Stimulated activated CD4-positive, alpha-beta T cell treated with anti-CD3 and anti-CD28 coated beads, Interleukin-2, amount 100 ng/mL, for 24 hours (primary cell): ENCODE measurements at regions not wholly inside any gene's neighbourhood (a gene's known extent, or its start where the extent isn't known, plus 50 kb on each side); places are given as distances from the start of the nearest gene placed in this dataset.

Source experiments
- DNase-seq, 2 donors: peaks; one replicate each; pipeline ENCODE4 v3.0.0-alpha.2; 2020

DNA sequence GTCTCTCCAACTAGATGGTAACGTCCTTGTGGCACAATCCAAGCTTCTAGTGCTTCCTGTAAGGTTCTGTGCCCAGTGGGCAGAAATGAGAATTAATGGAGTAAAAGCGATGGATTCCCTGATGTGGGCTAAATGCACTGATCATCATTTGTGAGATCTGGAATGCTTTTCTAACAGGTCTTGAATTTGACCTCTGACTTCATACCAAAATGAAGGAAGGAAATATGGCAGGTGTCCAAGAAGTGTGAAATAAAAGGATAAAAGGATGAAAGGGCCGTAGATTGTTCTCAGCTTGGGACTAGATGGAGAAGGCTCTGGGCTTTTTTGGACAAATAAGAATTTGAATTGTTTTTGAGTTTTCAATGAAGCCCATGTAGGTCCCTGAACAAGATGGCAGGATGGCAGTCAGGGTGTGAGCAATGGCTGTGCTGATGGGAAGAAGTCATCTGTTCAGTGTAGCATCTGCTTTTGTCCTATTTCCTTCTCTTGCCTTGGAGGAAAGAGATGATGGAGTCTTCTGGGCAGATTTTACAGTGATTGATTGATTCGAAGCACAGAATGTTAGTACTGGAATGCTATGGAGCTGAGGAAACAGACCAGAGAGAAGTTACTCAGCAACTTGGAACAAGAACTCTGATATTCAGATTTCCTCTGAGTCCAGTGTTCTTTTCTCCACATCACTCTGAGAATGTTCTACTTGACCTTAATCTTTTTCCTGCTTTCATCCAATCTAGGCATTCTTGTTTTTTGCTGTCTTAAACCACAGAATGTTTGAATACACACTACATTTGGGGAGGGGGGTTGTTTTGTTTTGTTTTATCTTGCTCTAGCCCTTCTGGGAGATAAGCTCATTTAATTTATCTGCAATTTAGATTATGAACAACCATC is 286.0 kb downstream of the HLX start:
- no peak for DNase-seq

DNA sequence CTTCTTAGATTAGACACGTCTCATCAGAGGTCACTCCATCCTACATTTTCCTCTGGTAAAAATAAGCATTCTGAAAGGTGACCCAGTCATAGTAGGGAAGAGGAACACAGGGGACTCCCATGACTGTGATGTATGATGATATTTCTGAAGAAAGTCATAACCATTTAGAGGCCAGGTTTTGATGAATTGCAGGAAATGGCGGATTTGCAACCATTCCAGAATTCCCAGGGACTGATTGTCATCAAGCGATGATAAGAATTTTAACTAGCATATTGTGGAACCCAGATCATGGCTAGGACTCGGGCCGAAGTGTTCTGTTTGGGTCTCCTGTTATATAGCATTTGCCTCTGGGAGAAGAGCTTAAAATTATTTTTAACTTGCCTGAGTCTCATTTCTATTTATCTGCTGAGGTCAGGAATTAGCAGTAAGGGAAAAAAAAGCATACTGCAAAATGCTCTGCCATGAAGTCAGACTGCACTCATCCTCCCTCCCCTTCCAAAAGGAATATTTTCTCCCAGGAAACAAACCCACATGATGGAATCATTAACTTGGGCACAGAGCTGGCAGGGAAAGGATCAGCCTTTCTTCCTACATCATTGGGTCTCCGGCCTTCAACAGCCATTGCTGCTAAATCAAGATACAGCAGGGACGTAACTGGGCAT is 286.7 kb downstream of the HLX start:
- DNase-seq = no peak

DNA sequence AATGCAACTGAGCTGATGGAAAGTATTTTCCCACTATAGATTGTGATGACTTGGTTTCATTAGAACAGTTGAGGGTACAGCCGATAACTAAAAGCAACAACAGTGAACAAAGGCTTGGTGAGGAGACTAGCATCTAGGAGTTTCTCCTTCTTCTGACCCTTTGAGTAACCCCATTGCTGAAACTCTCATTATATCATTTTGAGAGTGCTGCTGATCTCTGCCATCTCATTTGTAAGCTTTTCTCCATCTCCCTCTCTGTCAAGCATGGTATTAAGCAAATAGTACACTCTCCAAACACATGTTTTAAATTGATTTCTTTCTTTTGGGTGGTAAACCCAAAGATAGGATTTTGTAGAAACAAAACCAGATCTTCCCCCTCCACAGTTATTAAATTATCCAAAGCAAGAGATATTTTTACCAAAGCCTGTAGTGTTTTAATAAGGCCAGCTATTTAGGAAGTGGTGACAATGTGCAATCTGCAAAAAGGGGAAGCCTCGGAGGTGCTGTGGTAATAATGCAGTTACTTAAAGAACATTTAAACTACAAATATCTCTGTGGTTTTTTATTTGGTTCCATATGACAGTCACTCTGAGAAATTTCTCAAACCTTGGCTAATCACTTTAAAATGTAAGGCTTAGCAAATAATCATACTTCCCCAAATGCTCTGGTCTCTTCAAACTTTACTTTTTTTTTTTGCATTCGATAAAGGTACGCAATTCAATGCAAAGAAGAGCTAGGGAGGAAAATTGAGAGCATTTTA is 287.5 kb downstream of the HLX start:
- DNase-seq = no peak

DNA sequence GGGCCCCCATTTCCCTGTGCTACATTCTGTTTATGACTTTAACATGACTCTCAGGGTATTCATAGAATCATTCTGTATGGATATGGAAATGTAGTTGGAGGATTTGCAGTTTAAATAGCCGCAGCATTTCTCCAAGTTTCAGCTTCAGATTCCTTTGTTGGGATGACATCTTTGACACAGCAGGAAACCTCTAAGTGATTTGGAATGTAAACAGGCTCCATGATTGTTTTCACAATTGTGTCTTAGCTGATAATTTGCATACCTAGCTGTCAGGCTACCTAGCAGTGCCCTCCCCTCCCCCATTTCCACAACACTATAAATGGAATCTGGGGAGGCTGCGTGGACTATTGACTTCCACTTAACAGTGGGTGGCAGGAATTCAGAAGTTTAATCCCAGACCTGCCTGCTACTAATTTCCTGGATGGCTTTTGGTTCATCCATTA is 290.2 kb downstream of the HLX start:
- no peak for DNase-seq

DNA sequence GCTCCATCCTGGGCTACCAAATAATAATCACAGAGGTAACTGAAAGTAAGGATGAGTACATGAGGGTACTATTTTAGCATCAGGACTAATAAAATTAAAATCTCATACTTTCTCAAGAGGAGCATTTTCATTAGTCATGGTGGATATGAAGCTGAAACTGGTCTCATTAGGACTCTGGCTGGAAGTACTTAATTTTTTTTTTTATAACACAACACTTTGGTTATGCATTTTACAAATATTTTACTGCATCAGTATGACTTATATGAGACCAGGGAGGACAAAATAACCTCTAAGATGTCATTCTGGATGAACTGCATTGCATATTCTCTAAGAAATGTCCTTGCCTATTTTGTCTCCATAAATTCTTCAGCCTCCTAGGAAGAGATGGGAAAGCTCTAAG is 290.9 kb downstream of the HLX start:
- DNase-seq = no peak

DNA sequence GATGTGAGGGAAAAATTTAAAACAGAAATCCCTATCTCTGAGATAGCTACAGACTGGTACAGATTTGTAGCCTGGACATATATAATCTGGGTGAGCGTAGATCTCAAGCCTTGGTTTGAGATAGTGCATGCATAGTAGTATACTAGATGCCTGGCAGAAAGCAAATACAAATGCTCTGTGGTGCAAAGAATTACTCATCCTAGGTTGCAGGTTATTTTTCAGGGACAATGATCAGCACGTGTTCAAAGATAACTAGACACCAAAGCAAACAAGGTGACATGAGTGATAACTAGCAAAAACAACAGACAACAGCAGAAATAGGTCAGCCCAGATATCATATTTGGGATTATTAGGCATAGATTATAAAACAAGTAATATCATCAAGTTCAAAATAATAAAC is 292.5 kb downstream of the HLX start:
- no peak for DNase-seq

DNA sequence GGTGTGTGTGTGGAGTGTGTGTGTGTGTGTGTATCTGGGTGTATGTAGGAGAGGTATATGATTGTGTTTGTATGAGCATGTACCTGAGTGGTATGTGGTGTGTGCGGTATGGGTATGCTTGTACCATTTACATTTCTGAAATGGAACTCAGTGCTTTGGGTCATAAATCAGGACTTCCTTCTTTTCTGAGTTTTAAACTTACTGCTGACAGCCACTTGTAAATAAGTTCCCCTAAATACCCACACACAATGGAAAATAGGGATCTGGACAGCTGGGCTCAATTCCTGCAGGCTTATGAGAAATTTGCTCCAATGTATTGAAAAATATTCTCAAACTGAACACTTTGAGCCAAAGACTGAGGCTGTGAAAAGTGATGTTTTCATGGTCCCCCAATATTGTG is 293.6 kb downstream of the HLX start:
- no peak for DNase-seq

DNA sequence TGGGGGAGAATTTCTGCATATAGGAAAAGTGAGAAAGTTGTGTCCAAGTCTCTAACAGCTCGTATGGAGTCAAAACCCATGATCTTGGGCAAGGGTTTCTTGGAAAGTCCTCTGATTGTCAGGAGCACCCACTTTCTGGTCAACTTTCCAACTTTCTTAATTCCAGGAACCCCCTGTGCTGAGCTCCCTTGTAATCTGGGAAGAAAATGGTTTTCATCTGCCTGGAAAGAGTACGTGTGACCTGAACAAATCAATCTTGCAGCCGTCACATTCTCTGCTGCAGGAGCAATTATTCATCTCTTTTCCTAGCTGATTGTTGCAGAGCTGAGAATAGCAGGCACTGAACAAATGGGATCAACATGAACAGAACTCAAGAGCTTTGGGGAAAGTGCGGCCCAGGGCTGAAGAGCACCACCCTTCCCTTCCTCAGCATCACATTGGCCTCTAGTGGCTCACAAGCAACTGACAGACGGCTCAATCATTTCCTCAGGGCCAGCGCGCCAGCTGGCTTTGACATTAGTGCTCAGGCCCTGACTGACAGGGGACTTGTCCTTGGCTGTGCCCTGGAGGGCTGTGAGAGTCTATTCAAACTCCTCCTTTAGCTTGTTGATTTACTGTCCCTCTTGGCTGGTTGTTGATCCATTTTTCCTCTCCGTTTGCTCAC is 295.2 kb downstream of the HLX start:
- DNase-seq = no peak

DNA sequence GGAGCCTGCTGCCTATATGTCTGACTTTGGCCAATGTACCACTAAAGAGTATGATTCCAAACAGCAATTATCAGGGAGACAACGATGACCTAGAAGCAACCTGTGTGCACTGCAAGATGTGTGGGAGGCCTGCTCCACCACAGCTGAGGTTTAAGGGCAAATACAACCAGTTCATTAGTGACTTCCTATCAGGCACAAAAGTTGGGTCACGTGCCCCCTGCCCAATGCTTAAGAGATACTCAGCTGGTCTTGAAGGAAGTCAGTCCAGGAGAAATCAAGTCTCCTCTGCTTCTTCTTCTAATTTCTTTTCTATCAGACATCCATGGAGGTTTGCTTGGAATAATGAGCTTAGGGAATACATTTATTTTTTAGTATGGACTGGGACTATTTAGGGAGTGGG is 296.0 kb downstream of the HLX start:
- no peak for DNase-seq

DNA sequence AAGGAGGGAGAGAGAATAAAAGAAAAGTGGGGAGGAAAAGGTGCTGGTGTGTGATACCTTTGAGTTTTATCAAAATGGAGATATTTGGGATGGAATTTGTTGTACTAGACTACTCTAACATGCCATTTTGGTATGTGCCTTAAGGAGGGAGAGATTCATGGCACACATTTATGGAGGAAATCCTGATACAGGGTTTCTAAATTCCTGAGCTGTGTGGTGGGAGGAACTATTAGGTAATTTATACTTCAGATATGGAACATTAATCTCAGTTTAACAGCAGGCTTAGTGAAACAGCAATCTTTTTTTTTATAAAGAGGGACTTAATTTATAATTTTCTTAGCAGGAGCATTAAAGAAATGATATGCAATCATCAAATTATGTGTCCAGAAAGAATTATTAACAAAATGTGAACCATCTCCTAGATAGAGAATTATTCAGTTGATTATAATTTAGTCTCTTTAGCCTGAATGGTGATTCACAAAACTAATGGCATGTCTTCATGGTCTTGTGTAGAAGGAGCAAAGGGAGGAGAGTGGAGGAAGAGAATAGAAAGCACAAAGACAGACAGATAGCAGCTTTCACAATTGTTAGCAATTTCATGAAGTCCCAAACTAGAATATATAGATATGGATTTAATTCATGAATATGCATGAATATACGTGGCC is 301.6 kb downstream of the HLX start:
- no peak for DNase-seq

DNA sequence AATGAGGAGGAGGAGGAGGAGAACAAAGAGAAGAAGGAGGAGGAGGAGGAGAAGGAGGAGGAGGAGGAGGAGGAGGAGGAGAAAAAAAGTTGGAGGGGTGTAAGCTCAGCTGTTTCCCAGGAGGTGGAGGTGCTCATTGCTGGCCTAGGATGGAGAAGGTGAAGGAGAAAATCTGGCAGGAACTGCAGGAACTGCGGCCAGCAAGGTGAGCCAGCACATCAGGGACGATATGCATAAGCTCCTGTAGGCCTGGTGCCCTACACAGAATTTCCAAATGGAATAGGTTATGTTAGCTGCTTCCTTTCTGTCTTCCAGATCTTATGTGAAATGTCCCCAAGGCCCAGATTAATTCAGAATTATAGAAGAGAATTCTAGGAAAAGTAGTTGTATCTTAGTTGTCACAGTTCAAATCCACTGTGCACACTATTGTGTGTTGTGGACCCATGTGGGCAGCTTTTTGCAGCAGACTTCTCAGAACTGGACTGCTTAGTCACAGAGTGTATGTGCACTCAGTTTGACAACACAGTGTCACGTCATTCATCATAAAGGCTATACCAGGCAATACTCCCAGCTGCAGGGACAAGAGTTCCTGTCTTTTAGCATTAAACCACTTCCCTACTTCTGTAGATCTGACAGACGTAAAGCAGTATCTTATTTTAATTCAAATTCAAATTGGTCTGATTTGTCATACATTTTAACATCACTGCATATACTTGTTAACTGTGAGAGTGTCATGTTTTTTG is 303.7 kb downstream of the HLX start:
- DNase-seq = no peak

DNA sequence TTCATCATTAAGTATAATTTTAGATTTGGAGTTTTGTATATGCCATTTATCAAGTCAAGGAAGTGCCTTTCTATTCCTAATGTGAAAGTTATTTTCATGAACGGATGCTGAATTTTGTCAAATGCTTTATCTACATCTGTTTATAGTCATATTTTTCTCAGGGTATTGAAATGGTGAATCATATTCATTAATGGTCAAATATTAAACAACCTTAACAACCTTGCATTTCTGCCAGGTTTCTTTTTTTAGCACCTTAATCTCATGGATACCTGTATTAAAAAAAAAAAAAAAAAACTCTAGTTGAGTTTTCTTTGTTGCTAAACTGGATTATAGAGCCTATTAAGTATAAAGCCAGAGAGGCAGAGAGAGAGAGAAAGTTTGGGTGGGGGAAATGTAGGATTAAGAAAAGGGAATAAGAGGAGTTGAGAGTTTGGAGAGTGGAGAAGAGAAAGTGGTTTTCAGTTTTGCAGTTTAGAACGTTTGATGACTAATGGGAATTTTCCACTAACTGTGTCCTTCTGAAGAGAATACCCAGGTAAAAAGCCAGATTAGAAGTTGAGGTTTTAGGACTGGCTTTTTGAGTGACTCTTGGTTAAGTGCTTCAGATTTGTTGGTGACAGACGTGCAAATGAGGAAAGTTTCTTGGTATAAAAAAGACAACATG is 305.0 kb downstream of the HLX start:
- DNase-seq = no peak

DNA sequence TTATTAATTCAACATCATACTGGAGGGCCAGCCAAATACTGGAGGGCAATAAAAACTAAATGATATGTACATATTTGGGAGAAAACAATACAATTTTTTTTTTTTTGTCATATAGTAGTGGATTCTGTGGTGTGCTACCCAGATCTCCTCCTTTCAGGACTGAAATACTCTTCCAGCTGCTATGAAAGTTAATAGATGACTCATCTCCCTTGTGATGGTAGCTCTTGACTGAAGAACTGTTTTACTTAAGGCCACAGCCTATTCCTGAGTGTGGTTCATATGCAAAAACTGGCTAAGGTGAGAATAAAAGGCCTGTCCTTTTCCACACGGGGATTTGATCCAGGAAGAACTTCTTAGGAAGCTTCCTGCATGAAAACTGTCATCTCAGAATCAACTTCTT is 307.9 kb downstream of the HLX start:
- no peak for DNase-seq

DNA sequence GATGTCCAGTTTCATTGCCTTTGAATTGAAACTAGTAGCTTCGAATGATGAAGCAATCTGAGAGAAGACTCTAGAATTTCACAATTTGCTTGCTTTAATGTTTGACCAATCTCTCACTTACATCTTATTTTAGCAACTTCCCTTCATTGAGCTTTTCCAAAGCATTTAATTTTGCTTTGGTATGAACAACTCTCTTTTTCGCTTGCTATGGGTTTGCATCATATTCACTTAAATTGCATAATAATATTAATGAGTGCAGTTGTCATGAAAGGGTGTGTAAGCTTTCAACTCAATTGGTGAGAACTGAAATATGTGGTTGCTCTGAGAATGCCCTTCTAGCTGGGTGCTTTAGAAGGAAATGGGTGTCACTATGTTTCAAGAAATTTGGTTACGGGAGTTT is 309.2 kb downstream of the HLX start:
- no peak for DNase-seq

DNA sequence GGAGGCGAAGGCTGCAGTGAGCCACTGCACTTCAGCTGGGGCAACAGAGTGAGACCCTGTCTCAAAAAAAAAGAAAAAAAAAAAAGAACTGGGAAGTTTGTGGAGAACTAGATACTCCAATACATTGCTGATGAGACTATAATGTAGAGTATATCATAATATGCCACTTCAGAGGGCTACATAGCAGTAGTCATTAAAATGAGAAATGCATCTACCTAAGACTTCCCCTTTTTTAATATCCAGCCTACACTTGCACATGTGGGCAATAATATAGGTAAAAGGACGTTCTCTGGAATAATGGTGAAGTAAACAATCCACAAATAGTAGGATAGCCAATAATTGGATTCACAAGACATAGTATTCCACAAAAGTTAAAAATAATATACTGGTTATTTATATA is 311.0 kb downstream of the HLX start:
- no peak for DNase-seq

DNA sequence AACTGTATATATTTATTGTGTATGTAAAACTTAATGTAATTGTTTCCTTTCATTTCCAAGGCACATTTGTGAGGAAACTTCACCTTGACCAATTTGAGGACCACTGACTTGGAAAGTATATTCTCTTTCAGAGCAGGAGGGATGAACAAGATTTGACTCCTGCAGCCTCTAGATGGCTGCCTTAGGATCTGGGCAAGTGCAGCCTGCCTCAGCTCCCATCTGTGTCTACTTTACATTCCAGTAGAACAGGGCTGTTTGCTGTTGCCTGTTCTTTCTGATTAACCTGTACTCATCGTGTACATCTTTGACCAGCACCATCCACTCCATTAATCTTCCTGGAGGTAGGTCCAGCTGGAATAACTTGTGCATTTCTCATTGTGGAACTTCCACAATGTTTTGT is 312.8 kb downstream of the HLX start:
- no peak for DNase-seq

DNA sequence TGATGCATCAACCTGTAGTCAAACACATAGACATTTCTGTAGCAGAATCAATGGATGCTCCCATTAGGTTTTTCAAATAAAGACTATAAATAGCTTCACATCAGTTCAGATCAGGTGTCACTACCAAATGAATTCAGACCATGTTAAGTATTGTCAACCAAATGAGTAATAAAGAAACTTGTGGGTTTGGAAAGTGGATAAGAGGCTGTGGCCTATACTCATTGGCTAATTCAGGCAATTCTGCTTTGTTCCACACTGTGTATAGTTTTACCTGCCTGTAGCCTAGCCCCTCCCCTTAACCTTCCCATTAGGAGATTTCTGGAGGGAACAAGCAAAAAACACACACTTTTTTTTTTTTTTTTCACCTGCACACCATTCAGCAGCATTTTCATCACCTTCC is 321.2 kb downstream of the HLX start:
- DNase-seq = no peak

DNA sequence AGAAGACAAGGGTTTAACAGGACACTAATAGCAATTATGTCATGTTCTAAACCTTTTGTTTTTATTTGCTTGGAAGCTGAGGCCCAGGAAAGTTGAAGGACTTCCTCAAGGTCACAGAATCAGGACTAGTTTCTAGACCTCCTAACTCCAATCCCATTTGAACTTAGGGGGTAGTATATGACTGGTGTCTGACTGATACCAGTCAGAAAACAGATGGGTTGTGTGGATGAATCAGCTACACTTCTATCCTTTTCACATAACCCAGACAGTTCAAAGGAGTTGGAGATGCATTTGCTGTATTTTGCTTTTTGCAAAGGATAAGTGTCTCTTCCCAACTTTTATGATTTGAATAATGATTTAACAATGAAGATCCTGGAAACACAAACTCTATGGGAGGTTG is 322.5 kb downstream of the HLX start:
- no peak for DNase-seq

DNA sequence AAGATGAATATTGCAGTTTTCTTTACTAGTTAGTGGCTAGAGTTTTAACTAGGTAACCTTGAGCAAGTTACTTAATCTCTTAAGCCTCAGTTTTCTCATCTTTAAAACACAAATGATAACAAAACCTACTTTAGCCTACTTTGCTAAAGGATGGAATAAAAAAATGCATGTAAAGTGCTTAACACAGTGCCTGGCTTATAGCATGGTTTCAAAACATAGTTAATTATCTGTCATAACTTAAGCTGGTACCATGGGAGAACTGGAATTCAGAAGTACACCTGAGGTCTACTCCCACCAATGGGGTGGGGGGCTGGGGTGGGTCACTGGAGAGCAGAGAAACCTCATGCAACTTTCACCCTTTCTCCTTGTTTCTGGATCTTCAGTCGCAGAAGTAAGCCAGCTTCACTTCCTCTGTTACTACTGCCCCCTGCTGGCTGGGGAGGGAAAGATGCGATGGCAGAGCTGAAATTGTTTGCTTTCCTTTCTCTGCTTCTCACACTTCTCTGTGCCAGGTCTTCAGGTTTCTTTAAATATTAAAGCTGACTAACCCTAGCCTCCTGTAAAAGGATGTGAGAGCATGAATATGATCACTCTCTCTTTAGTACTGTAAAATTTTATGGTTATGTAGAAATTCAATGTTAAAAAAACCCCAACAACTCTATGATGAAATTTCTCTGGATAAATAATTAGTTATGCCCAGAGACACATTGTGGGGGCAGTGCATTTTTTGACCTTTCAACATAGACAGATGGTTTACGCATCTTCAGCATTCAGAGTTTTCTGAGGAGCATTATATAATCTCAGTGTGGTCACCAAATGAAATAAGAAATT is 324.2 kb downstream of the HLX start:
- DNase-seq = peak; percentile 73 to 76

DNA sequence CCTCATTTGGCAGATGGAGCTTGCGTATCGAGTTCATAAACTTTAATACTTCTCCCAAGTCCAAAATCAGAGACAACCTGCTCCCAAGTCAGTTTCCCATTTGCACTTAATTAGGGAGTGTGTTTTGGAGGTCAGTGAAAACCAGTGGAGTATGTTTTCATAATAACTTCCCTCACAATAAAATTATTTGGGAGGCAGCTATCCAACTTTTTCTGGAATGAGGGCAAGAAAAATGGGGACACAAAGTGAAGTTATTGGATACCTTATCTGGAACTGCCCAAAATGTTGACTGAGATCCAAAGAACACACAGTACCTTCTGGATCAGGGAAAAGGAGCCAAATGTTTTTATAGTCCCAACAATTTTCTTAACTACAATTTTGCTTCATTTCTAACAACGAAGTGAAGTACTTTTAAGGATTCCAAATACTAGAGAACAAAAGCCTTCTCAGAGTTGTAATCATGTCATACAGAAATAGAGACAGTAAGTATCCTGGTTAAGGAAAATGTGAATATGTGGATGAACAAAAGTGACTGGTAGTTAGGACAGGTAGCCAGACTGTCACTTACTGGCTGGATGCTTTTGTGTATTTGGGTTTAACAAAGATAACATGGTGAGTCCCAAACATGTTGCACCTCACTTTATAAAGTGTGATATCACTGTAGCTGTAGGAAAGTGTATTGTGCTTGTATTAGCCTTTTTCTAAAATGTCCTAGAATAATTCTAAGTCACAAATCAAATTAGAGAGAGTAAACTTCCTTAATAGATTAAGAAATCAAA is 325.0 kb downstream of the HLX start:
- DNase-seq = no peak
